GM23338 (cell line): ENCODE measurements at regions not wholly inside any gene's neighbourhood (a gene's known extent, or its start where the extent isn't known, plus 50 kb on each side); places are given as distances from the start of the nearest gene placed in this dataset.

Experiments used
- ATAC-seq: fragments of 200-7000 bp; cut with Tn5 transposase; 3 replicates; pipeline ENCODE4 v1.9.1; 2020
- DNase-seq: peaks from one replicate; pipeline ENCODE4 v3.0.0-alpha.2; 2015; ENCODE audit warnings: low spot score
- H2AFZ ChIP-seq: fragments of 200-600 bp; sonication (generic); 2 replicates; pipeline ENCODE4 v1.8.0; 2016; ENCODE audit warnings: antibody characterized with exemption, mild to moderate bottlenecking, moderate library complexity
- H3F3A ChIP-seq: fragments of 200-600 bp; sonication (generic); replicated peaks from 2 replicates; pipeline ENCODE4 v1.8.0; 2017; ENCODE audit warnings: antibody characterized with exemption, mixed run types, low read depth
- H3K27ac ChIP-seq: fragments of 200-600 bp; sonication (generic); 2 replicates; pipeline ENCODE4 v1.6.1; 2016; ENCODE audit warnings: low read depth
- H3K27me3 ChIP-seq: fragments of 200-600 bp; sonication (generic); 2 replicates; pipeline ENCODE4 v1.8.0; 2016; ENCODE audit warnings: mild to moderate bottlenecking, mixed run types, moderate library complexity; ENCODE audit not compliant: insufficient read depth
- H3K36me3 ChIP-seq: fragments of 200-600 bp; sonication (generic); 2 replicates; pipeline ENCODE4 v1.8.0; 2016; ENCODE audit warnings: mild to moderate bottlenecking; ENCODE audit not compliant: insufficient read depth
- H3K4me1 ChIP-seq: fragments of 200-600 bp; sonication (generic); 2 replicates; pipeline ENCODE4 v1.8.0; 2016; ENCODE audit warnings: mild to moderate bottlenecking, moderate library complexity; ENCODE audit not compliant: insufficient read depth
- H3K4me2 ChIP-seq: fragments of 200-600 bp; sonication (generic); 2 replicates; pipeline ENCODE4 v1.7.1; 2017; ENCODE audit warnings: mixed run types
- H3K4me3 ChIP-seq: fragments of 200-600 bp; sonication (generic); 2 replicates; pipeline ENCODE4 v1.6.1; 2016; ENCODE audit warnings: mixed run types
- H3K79me2 ChIP-seq: fragments of 200-600 bp; sonication (generic); replicated peaks from 2 replicates; pipeline ENCODE4 v1.8.0; 2017; ENCODE audit warnings: mild to moderate bottlenecking; ENCODE audit not compliant: insufficient read depth
- H3K9me2 ChIP-seq: fragments of 200-600 bp; sonication (generic); 2 replicates; pipeline ENCODE4 v1.8.0; 2017; ENCODE audit not compliant: insufficient read depth
- H4K20me1 ChIP-seq: fragments of 200-600 bp; sonication (generic); replicated peaks from 2 replicates; pipeline ENCODE4 v1.8.0; 2017; ENCODE audit warnings: mild to moderate bottlenecking; ENCODE audit not compliant: insufficient read depth
- H3K27ac Mint-ChIP-seq: 2 replicates; pipeline ENCODE4 v1.8.0; 2020; ENCODE audit warnings: inconsistent platforms, mild to moderate bottlenecking, moderate library complexity, mixed read lengths
- H3K27me3 Mint-ChIP-seq: 3 replicates; pipeline ENCODE4 v1.8.0; 2022; ENCODE audit warnings: low read depth, mild to moderate bottlenecking, moderate library complexity, mixed read lengths, inconsistent platforms; ENCODE audit not compliant: insufficient read depth, poor library complexity
- H3K36me3 Mint-ChIP-seq: 3 replicates; pipeline ENCODE4 v1.8.0; 2021; ENCODE audit warnings: low read depth, mild to moderate bottlenecking, inconsistent platforms, moderate library complexity, mixed read lengths
- H3K4me1 Mint-ChIP-seq: 3 replicates; pipeline ENCODE4 v1.8.0; 2020; ENCODE audit warnings: mild to moderate bottlenecking, inconsistent platforms, mixed read lengths
- H3K4me3 Mint-ChIP-seq: 3 replicates; pipeline ENCODE4 v1.8.0; 2021; ENCODE audit warnings: moderate library complexity, mild to moderate bottlenecking, inconsistent platforms, mixed read lengths
- H3K9me3 Mint-ChIP-seq: 3 replicates; pipeline ENCODE4 v1.8.0; 2020; ENCODE audit warnings: moderate library complexity, mild to moderate bottlenecking, inconsistent platforms, mixed read lengths
- EZH2 ChIP-seq: fragments of 200-600 bp; sonication (generic); IDR thresholded peaks from one replicate; pipeline ENCODE4 v1.8.0; 2017; ENCODE audit warnings: antibody characterized with exemption, mild to moderate bottlenecking, low read depth; ENCODE audit not compliant: unreplicated experiment
- POLR2AphosphoS5 ChIP-seq: IDR thresholded peaks from 2 replicates; pipeline ENCODE4 v1.6.1; 2016; ENCODE audit warnings: antibody characterized with exemption, low read depth
- ZNF114 ChIP-seq: fragments of 250-450 bp; sonication (Bioruptor Pico); IDR thresholded peaks from 2 replicates; pipeline ENCODE4 v1.5.0; 2020; ENCODE audit warnings: mild to moderate bottlenecking, moderate library complexity
- ZNF462 ChIP-seq: fragments of 250-450 bp; sonication (Bioruptor Pico); IDR thresholded peaks from 2 replicates; pipeline ENCODE4 v1.5.0; 2020; ENCODE audit warnings: mild to moderate bottlenecking, moderate library complexity

GRCh38 chr1:29634746-29635335 is 398.5 kb downstream of the PTPRU start:
- TF ChIP-seq EZH2: no peak
- Histone ChIP-seq H4K20me1 (no peaks in the 10 kb centered on the region), H3F3A (no peaks in the 10 kb centered on the region), H3K36me3 (no peaks in the 10 kb centered on the region), H3K4me1 (no peaks in the 10 kb centered on the region), H3K27ac (no peak overlapping the region), H2AFZ (no peak overlapping the region), H3K27me3 (no peaks in the 10 kb centered on the region), H3K9me2 (no peaks in the 10 kb centered on the region), H3K4me2 (no peak overlapping the region), H3K4me3 (no peak overlapping the region), H3K79me2 (no peaks in the 10 kb centered on the region)
- no peak for DNase-seq
- Mint-ChIP-seq H3K9me3 (no peaks in the 10 kb centered on the region; the same call in 2 of the 3 replicates), H3K27ac (no peak overlapping the region), H3K36me3 (no peaks in the 10 kb centered on the region), H3K4me3 (no peak overlapping the region), H3K4me1 (no peaks in the 10 kb centered on the region), H3K27me3 (peaks cover 3% of the 10 kb centered on the region)
- ATAC-seq: no peak

GRCh38 chr1:29634324-29634723 is 398.0 kb downstream of the PTPRU start:
- no peak overlapping the region for H3K27ac Mint-ChIP-seq
- peaks cover 3% of the 10 kb centered on the region for H3K27me3 Mint-ChIP-seq
- Histone ChIP-seq H3K4me2 (no peak overlapping the region), H3K36me3 (no peaks in the 10 kb centered on the region), H3K9me2 (no peaks in the 10 kb centered on the region), H3K27ac (no peak overlapping the region), H3K4me3 (no peak overlapping the region), H2AFZ (no peak overlapping the region), H3K27me3 (no peaks in the 10 kb centered on the region), H3F3A (no peaks in the 10 kb centered on the region), H3K79me2 (no peaks in the 10 kb centered on the region), H4K20me1 (no peaks in the 10 kb centered on the region), H3K4me1 (no peaks in the 10 kb centered on the region)
- ATAC-seq: no peak
- no peak overlapping the region for H3K4me3 Mint-ChIP-seq
- no peak for DNase-seq
- no peaks in the 10 kb centered on the region for H3K4me1 Mint-ChIP-seq
- no peak for TF ChIP-seq ZNF462 (CRISPR knock-in tag)
- no peak for TF ChIP-seq POLR2AphosphoS5
- no peak for TF ChIP-seq ZNF114 (CRISPR knock-in tag)
- no peaks in the 10 kb centered on the region for H3K36me3 Mint-ChIP-seq
- no peaks in the 10 kb centered on the region; the same call in 2 of the 3 replicates for H3K9me3 Mint-ChIP-seq
